Urothelium cell line (cell line): ENCODE measurements at regions not wholly inside any gene's neighbourhood (a gene's known extent, or its start where the extent isn't known, plus 50 kb on each side); places are given as distances from the start of the nearest gene placed in this dataset.
"Not testable (repeated sequence)": the region's sequence is repeated elsewhere in the genome, so short reads cannot be mapped to it uniquely, and the experiment has no call there.

ENCODE experiments used
- DNase-seq: peaks from one replicate; pipeline ENCODE4 v3.0.0; 2011; ENCODE audit warnings: low spot score, mixed read lengths
- FAIRE-seq: peaks from 2 replicates; lab custom pipeline; 2011; peaks lifted over from hg19 to GRCh38; lab: Jason Lieb, UNC

DNA sequence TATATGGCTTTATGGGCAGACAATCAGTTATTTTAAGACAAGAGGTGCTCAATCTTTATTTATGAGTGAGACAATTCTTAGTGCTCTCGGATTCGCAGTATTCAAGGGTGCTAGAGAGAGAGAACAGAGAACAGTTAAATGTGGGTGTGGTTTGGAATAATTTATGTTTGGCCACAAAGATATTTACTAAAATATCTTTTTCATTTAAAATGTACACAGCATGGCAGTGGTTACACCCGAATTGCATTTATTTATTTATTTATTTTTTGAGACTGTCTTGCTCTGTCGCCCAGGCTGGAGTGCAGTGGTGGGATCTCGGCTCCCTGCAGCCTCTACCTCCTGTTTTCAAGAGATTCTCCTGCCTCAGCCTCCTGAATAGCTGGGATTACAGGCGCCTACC is 109.2 kb downstream of the CDCA7 start:
- FAIRE-seq (no peak), DNase-seq (no peak)

DNA sequence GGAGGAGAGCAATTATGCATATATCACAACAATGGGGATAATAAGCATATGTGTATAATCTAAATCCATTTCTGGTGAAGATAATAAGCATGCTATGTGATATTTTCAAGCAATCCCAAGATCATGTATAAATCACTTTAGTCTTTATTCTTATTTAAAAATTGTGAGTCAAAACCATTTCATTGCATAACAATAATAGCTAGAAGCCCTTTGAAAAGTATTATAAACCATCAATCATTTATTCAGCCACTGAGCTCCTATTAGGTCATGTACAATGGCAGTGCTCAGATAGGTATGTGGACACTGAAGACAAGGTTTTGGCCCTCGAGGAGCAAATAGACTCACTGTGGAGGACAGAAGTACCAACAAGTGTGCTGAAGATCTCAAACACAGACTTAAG is 113.1 kb downstream of the CDCA7 start:
- FAIRE-seq = no peak
- no peak for DNase-seq

- no peak for FAIRE-seq
Observed at GRCh38 chr2:173468266-173468793, 113.7 kb downstream of the CDCA7 start.

DNA sequence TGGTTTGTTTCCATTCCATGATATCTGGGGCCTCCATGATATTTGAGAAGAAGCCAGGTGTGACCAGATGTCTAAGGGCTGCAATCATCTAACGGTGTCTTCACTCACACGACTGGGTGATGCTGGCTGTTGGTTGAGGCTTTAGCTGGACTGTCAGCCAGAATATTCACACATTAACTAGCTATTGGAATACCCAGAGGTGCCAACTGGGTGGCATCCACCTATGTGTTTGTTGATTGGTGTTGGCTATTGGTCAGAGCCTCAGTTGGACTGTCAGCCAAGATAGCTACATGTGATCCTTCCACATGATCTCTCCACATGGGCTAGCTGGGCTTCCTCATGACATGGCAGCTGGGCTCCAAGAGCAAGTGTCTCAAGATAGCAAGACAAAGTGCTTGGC is 117.4 kb downstream of the CDCA7 start:
- DNase-seq = no peak
- no peak for FAIRE-seq

More at GRCh38 chr2:173468266-173468793, 113.7 kb downstream of the CDCA7 start:
- DNase-seq = no peak

DNA sequence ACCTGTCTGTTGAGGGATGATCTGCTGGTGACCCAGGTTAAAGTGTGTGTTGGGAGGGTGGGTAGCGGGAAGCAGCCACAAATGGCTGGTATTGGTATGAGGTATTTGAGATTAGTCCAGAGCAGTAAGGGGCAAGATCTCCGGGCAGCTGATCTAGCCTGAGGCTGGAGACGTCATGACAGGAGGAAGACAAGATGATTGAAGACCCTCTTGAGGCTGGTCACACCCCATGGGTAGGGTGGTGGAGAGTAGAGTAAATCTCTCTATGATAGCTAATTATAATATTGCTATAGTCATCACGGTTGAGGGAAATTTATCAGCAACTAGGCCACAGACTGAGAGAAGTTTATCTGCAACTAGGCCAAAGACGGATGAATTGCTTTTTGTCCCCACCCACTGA is 128.5 kb downstream of the CDCA7 start:
- no peak for DNase-seq
- FAIRE-seq = no peak

GRCh38 chr2:173488861-173489260 is 134.2 kb downstream of the CDCA7 start:
- FAIRE-seq (no peak), DNase-seq (no peak)

DNA sequence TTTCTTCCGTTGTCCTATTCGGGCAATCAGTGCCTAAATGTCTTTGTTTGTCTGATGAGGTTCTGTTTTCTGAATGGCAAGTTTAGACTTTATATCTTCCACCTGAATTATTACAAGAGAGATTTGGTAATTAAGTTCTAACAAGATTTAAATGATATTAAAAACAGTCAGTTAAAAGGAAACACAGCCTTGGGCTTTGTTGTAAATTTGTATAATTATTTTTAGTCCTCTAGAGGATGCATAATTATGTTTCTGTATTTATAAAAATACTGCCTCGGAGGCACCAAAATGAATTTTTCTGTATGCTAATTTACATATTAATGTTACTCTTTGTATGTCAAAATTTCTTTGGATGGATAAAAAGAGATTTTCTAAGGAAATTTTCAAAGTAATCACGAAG is 136.7 kb downstream of the CDCA7 start:
- DNase-seq = no peak
- FAIRE-seq = no peak

GRCh38 chr2:173493874-173494273 is 139.2 kb downstream of the CDCA7 start:
- FAIRE-seq (no peak), DNase-seq (no peak)

GRCh38 chr2:173496746-173497145 is 142.1 kb downstream of the CDCA7 start:
- FAIRE-seq (no peak), DNase-seq (peak; percentile 27)

DNA sequence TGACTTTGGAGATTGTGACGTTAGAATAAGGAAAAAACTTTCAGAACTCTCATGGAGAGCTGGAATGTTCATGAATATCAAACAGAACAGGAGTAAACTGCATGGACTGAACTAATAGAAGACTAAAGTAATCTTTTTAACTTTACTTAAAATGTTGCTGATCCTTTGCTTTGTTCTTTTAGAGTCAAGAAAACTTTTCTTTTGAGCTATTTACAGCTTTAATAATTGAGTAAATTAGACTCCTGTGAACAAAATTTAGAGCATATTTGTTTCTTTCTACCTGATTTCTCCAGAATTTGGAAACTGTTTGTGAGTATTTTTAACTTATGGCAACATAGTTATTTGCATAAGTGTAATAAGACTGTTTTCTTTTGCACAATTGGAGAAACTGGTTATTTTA is 146.3 kb downstream of the CDCA7 start:
- DNase-seq = no peak
- no peak for FAIRE-seq

DNA sequence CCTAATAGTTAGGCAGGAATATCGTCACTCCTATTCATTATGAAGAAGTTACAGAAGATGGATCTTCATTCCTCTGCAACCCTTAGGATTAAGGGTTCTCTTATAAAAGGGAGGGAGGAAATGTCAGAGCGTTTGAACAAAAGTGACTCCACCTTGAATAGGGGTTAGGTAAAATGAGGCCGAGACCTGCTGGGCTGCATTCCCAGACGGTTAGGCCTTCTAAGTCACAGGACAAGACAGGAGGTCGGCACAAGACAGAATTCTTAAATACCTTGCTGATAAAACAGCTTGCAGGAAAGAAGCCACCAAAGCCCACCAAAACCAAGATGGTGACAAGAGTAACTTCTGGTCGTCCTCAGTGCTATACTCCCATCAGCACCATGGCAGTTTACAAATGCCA is 147.6 kb downstream of the CDCA7 start:
- DNase-seq (no peak), FAIRE-seq (no peak)

DNA sequence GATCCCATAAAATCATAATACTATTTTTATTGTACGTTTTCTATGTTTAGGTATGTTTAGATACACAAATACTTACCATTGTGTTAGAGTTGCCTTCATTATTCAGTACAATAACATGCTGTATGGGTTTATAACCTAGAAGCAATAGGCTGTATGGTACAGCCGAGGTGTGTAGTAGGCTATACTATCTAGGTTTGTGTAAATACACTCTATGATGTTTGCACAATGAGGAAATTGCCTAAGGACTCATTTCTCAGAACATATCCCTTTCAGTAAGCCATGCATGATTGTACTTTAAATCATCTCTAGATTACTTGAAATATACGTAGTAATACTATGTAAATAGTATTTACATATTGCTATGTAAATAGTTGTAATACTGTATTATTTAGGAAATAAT is 156.7 kb downstream of the CDCA7 start:
- DNase-seq = no peak

GRCh38 chr2:173511942-173512341 is 157.3 kb downstream of the CDCA7 start:
- DNase-seq (no peak), FAIRE-seq (no peak)

More for the DNA sequence above, 156.7 kb downstream of the CDCA7 start:
- no peak for FAIRE-seq

DNA sequence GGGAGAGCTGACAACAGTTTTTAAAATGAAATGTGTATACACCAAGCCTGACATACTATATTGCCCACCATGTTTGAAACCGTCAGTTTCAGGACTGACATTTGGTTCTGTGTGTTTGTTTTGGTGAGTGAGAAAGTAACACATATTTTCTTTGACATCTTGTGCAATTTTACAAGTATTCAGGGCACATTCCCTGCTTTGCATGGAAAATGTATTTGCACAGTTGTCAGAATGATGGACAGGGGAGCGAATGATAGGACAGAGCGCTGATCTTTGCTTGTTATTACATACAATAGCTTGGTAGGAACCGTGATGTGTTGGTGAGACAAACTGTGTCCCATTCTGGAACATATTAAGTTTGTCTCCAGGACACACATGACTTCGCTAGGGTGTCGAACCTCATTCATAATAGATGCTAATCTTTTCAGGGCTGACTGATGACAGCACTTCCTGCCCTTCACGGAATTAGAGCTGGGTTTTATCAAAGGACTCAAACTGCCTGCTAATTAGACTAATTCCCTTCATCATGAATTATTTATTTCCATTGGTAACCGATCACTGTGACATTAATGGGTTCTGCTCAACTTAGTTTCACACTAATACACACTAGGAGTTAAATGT is 158.5 kb downstream of the CDCA7 start:
- FAIRE-seq = no peak

GRCh38 chr2:173520918-173521317 is 166.2 kb downstream of the CDCA7 start:
- FAIRE-seq (no peak), DNase-seq (no peak)

More for the DNA sequence above, 158.5 kb downstream of the CDCA7 start:
- no peak for DNase-seq

- DNase-seq (peak; percentile 18), FAIRE-seq (peak; percentile 76)
Observed at GRCh38 chr2:173521450-173522192, 166.9 kb downstream of the CDCA7 start.

DNA sequence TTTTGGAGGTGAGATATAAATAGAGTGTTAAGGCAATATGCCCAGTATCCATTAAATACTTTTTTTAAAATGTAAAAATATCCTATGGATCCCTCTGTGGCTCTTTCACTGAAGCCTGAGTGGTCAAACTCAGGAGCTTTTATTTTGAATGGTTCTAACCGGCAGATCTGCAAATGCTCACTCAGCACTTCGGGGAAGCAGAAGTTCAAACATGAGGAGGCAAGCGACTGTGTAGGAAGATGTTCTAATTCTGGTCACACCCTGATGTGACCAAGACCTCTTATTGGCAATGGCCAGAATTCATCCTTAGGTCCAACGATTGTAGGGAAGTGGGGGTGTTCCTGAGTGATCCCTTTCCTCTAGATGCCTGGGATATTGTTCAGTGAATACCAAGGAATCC is 168.8 kb downstream of the CDCA7 start:
- DNase-seq (no peak), FAIRE-seq (no peak)

DNA sequence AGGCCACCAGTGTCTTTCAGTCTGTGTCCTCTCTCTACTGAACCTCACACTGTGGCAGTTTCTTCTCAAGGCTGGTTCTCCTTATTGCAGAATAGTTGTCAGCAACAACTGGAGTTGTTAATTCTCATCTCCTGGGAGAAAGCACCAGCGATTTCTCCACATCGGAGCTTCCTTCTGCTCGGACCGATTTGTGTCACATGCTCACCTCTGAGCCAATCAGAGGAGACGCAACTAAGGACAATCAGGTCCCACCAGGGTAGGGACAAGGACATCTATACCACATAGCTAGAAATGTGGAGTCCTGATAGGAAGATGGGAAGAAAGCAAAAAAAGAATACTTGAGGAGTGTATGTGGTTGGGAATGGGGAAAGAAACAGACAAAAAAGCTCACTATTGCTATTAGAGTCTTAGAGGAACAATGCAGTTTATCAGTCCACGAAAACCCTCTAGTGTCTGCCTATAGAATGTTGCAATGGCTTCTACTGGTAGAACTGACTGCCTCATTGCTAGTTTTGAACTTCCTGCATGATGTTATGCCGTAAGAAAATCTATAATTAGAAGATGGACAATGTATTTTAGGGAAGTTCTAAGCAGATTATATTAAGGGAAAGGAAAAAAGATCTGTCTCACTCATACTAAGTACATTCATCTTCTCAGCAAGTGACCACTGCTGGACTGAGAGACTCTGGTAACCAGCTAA is 169.7 kb downstream of the CDCA7 start:
- no peak for FAIRE-seq
- no peak for DNase-seq

DNA sequence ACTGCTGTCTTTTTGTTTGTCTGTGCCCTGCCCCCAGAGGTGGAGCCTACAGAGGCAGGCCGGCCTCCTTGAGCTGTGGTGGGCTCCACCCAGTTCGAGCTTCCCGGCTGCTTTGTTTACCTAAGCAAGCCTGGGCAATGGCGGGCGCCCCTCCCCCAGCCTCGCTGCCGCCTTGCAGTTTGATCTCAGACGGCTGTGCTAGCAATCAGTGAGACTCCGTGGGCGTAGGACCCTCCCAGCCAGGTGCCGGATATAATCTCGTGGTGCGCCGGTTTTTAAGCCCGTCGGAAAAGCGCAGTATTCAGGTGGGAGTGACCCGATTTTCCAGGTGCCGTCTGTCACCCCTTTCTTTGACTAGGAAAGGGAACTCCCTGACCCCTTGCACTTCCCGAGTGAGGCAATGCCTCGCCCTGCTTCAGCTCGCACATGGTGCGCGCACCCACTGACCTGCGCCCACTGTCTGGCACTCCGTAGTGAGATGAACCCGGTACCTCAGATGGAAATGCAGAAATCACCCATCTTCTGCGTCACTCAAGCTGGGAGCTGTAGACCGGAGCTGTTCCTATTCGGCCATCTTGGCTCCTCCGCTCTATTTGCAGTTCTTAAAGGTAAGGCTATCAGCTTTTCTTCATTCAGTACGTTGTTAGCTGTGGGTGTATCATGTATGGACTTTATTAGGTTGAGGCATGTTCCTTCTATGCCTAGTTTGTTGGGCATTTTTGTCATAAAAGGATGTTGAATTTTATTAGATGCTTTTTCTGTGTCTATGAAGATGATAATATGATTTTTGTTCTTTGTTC is 178.3 kb downstream of the CDCA7 start:
- DNase-seq = not testable (repeated sequence)

DNA sequence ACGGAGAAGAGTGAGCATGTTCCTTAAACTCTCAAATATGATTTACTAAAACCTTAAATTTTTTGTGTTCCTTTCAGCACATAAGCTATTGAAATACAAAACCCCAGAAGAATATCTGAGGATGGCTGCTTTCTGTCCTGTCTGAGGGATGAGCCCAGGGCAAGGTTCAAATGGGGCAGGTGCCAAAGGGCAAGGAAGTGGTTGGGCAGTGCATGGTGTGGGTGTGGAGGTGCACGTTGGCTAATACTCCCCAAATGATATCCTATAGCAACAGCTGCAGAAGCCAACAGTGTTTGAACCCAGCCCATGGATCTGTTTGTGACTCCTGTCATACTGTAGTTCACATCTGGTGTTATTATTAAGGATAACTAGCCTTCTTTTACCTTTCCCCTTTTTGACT is 183.0 kb downstream of the CDCA7 start:
- DNase-seq = no peak
- no peak for FAIRE-seq

More for the DNA sequence above, 178.3 kb downstream of the CDCA7 start:
- not testable (repeated sequence) for FAIRE-seq

DNA sequence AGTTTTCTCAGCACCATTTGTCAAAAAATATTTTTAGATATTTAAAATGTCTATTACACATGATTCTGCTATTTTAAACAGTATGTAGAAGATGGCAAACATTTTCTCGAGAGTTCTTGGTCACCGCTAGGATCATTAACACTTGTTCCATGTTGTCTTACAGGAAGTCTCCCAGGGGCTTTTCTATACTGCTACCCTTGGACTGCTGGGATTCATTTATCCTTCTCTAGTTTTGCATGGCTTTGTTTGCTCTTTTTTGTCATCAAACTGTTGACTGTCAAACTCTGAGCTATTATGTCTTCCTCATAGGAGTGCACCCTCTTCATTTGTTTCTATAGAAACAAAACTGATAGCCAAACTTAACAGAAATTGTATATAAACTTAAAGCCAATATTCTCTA is 184.9 kb downstream of the CDCA7 start:
- DNase-seq (no peak), FAIRE-seq (no peak)
